Transverse colon (tissue), 3 donors: ENCODE measurements at regions not wholly inside any gene's neighbourhood (a gene's known extent, or its start where the extent isn't known, plus 50 kb on each side); places are given as distances from the start of the nearest gene placed in this dataset.

Experiments
- CTCF ChIP-seq, 5 experiments: fragments of 200-600 bp in 3 of 5; fragments of 450-650 bp in 2 of 5; sonication (generic) in 3 of 5; IDR thresholded peaks; 1 replicate in 2 of 5; 2 replicates in 3 of 5; pipeline ENCODE4 v1.5.1; 2016 to 2017; ENCODE audit warnings: antibody characterized with exemption in 5 of 5, inconsistent platforms in 3 of 5, mild to moderate bottlenecking in 2 of 5, moderate library complexity in 1 of 5
- POLR2A ChIP-seq: fragments of 450-650 bp; IDR thresholded peaks from one replicate; pipeline ENCODE4 v1.6.1; 2016; ENCODE audit warnings: antibody characterized with exemption, mild to moderate bottlenecking, moderate library complexity

- TF ChIP-seq CTCF (IDR thresholded peaks at IDR 0.05), result no peak
- no peak for TF ChIP-seq POLR2A
Measured at GRCh38 chr6:100229512-100229911, 235.2 kb downstream of the SIM1 start.
